Vagina (tissue), 2 donors: ENCODE measurements at regions not wholly inside any gene's neighbourhood (a gene's known extent, or its start where the extent isn't known, plus 50 kb on each side); places are given as distances from the start of the nearest gene placed in this dataset.

Source experiments
- DNase-seq, 2 donors: peaks; one replicate each; pipeline ENCODE4 v3.0.0-alpha.2; 2017; ENCODE audit errors: extremely low spot score in 2 of 2
- H3K27ac ChIP-seq: fragments of 200-600 bp; sonication (generic); one replicate; pipeline ENCODE4 v1.5.1; 2019
- H3K27me3 ChIP-seq: fragments of 200-600 bp; sonication (generic); one replicate; pipeline ENCODE4 v1.5.1; 2019
- H3K36me3 ChIP-seq, 2 donors: fragments of 200-600 bp; sonication (generic); one replicate each; pipeline ENCODE4 v1.5.1; 2017 to 2019
- H3K4me1 ChIP-seq: fragments of 200-600 bp; sonication (generic); one replicate; pipeline ENCODE4 v1.5.1; 2019
- H3K4me3 ChIP-seq, 2 donors: fragments of 200-600 bp; sonication (generic); 1 replicate in 1 of 2; 2 replicates in 1 of 2; pipeline ENCODE4 v1.5.1; 2016 to 2019
- H3K9me3 ChIP-seq: fragments of 200-600 bp; sonication (generic); one replicate; pipeline ENCODE4 v1.5.1; 2019
- POLR2A ChIP-seq, 2 donors: fragments of 450-650 bp; IDR thresholded peaks; one replicate each; pipeline ENCODE4 v1.6.1; 2017; ENCODE audit warnings: antibody characterized with exemption in 2 of 2, mild to moderate bottlenecking in 2 of 2, moderate library complexity in 2 of 2
- POLR2AphosphoS5 ChIP-seq, 2 donors: sonication (generic); formaldehyde crosslinking; IDR thresholded peaks; one replicate each; pipeline ENCODE4 v1.9.0; 2017; ENCODE audit warnings: antibody characterized with exemption in 2 of 2, mild to moderate bottlenecking in 2 of 2, low read depth in 1 of 2; ENCODE audit not compliant: insufficient read depth in 1 of 2
- intact Hi-C: fragments of 100-400 bp; cut with DNase I; formaldehyde crosslinking; loops from one replicate; pipeline ENCODE4 v1.15.1; 2023
- TF ChIP-seq, protein P1 (sequence below), 3 experiments: fragments of 450-650 bp in 2 of 3; fragments of 200-600 bp in 1 of 3; sonication (generic) in 1 of 3; IDR thresholded peaks; one replicate each; pipeline ENCODE4 v1.5.1; 2017 to 2019; ENCODE audit warnings: antibody characterized with exemption in 3 of 3, mild to moderate bottlenecking in 2 of 3, moderate library complexity in 2 of 3

DNA sequence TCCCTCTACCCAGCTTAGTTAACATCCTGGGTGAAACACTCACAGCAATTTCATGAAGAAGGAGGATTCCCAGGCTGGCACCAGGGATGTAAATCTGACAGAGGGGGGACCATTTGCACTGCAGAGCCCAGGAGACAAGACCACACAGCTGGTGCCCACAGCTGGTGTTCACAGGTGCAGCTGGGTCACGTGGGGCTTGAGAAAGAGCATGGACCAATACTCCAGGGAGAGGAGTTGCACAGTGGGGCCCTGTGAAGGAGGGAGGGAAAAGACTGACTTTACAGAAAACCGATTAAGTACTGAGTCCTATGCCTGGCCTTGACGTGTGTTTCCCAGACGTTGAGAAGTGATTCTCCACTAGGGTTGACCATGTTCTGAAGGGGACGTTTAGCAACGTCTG lies 1316.7 kb upstream of the TMEM132C start:
- Histone ChIP-seq H3K27ac (no peak overlapping the region), H3K36me3 (no peaks in the 10 kb centered on the region), H3K27me3 (no peaks in the 10 kb centered on the region), H3K4me1 (no peaks in the 10 kb centered on the region), H3K4me3 (no peak overlapping the region), H3K9me3 (no peaks in the 10 kb centered on the region)
- TF ChIP-seq POLR2AphosphoS5 (IDR thresholded peaks at IDR 0.05; ENCODE audit: insufficient read depth in 1 of 2, low read depth in 1 of 2) (no peak), POLR2A (IDR thresholded peaks at IDR 0.05) (no peak)
- TF ChIP-seq, protein P1, sequence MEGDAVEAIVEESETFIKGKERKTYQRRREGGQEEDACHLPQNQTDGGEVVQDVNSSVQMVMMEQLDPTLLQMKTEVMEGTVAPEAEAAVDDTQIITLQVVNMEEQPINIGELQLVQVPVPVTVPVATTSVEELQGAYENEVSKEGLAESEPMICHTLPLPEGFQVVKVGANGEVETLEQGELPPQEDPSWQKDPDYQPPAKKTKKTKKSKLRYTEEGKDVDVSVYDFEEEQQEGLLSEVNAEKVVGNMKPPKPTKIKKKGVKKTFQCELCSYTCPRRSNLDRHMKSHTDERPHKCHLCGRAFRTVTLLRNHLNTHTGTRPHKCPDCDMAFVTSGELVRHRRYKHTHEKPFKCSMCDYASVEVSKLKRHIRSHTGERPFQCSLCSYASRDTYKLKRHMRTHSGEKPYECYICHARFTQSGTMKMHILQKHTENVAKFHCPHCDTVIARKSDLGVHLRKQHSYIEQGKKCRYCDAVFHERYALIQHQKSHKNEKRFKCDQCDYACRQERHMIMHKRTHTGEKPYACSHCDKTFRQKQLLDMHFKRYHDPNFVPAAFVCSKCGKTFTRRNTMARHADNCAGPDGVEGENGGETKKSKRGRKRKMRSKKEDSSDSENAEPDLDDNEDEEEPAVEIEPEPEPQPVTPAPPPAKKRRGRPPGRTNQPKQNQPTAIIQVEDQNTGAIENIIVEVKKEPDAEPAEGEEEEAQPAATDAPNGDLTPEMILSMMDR (IDR thresholded peaks at IDR 0.05): no peak
- DNase-seq: no peak
- intact Hi-C loops: no loop called here

DNA sequence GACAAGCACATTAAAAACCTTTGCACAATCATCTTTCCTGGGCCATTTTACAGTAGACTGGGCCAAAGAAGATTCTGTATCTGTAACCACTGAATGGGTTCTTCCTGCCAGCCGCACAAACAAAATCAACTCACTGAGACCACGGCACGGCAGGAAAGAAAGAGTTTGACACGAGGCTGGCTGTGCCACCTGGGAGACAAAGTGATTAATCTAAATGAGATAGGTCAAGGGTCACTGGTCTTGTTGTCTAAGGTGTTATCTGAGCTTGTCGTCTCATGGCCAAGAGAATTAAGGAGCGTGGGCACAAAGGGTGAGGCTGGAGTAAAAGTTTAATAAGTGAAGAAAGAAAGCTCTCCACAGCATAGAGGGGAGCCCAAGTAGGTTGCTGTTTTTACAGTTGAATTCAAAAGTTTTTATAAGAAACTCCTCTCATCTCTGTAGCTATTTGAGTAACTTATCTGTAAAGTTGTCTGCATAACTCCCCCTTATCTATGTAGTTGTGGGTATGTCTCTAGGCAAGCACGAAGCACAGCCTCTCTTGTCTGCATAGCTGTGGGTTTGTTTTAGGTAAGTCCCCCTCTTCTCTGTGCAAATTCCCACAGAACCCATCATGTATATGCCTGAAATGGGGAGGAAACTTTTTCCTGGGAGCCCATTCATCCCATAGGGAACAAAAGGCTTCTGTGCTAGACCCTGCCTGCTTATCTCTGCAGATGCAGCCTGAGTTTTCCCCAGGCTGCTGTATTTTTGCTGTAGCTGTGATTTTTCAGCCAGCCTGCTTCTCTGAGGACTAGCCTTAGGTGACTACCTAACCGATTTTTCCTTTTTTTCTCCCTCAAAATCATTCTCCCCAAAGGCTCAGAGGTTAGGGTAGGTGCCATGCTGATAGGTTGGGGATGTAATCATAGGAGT lies 1314.6 kb upstream of the TMEM132C start:
- no peak for DNase-seq
- intact Hi-C loops: no loop called here
- no peaks in the 10 kb centered on the region for H3K36me3 ChIP-seq

DNA sequence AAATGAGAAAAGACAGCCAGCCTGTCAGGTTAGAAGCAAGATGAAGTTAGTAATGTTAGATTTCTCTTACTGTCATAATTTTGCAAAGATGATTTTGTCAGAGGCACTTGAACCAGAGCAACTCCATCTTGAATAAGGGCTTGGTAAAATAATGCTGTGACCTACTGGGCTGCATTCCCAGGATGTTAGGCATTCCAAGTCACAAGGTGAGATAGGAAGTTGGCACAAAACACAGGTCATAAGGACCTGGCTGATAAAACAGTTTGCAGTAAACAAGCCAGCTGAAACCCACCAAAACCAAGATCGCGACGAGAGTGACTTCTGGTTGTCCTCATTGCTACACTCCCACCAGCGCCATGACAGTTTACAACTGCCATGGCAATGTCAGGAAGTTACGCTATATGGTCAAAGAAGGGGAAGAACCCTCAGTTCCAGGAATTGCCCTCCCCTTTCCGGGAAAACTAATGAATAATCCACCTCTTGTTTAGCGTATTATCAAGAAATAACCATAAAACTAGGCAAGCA lies 1313.5 kb upstream of the TMEM132C start:
- Histone ChIP-seq H3K27me3 (no peaks in the 10 kb centered on the region), H3K9me3 (no peaks in the 10 kb centered on the region), H3K4me3 (no peak overlapping the region), H3K27ac (no peak overlapping the region), H3K36me3 (no peaks in the 10 kb centered on the region), H3K4me1 (no peaks in the 10 kb centered on the region)
- intact Hi-C loops: no loop called here
- TF ChIP-seq POLR2A (IDR thresholded peaks at IDR 0.05) (no peak), POLR2AphosphoS5 (IDR thresholded peaks at IDR 0.05; ENCODE audit: insufficient read depth in 1 of 2, low read depth in 1 of 2) (no peak)
- TF ChIP-seq, protein P1 (IDR thresholded peaks at IDR 0.05): no peak
- DNase-seq: no peak

More for the DNA sequence above, 1314.6 kb upstream of the TMEM132C start:
- H3K4me3 ChIP-seq: no peak overlapping the region
- no peak overlapping the region for H3K27ac ChIP-seq
- H3K27me3 ChIP-seq: no peaks in the 10 kb centered on the region
- TF ChIP-seq POLR2AphosphoS5 (IDR thresholded peaks at IDR 0.05; ENCODE audit: insufficient read depth in 1 of 2, low read depth in 1 of 2) (no peak), POLR2A (IDR thresholded peaks at IDR 0.05) (no peak)
- TF ChIP-seq, protein P1 (IDR thresholded peaks at IDR 0.05): no peak
- no peaks in the 10 kb centered on the region for H3K4me1 ChIP-seq
- no peaks in the 10 kb centered on the region for H3K9me3 ChIP-seq

DNA sequence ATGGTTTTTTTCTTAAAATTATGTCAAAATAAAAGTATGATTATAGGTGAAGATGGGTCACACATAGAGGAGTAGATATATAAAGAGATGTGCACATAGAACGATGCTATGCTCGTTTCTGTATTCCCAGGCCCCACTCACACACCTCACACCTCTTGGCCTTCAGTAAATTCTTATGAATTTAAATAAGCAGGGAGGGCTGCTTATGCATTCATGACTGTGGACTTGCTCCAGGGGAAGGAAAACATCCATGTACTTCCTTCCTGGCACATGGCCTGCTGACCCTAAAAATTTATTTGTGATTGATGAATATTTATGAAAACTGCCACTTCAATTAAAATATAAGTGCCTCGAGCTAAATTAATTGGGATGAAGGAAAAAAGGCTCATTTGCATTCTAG lies 1306.7 kb upstream of the TMEM132C start:
- Histone ChIP-seq H3K27me3 (no peaks in the 10 kb centered on the region), H3K4me3 (no peak overlapping the region), H3K9me3 (no peaks in the 10 kb centered on the region), H3K4me1 (no peaks in the 10 kb centered on the region), H3K27ac (no peak overlapping the region), H3K36me3 (no peaks in the 10 kb centered on the region)
- DNase-seq: no peak
- TF ChIP-seq POLR2AphosphoS5 (IDR thresholded peaks at IDR 0.05; ENCODE audit: insufficient read depth in 1 of 2, low read depth in 1 of 2) (no peak), POLR2A (IDR thresholded peaks at IDR 0.05) (no peak)
- TF ChIP-seq, protein P1 (IDR thresholded peaks at IDR 0.05): no peak
- intact Hi-C loops: no loop called here

DNA sequence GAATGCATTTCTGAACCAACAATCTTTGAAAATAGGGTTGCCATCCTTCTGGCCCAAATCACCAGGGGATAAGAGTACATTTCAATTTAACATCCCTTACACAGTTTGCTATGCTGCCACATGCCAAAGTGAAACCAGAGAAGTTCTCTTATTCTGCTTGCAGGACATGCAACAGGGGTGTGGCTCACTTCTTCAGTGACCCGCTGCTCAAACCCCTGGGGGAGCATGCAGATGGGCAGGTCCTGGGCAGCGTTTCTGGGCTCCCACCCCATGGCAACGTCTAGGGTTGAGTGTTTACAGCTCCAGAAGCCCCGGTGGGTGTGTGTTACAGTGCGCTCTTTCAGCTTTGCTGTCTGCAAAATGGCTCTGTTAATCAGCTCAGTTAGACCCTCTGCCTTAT lies 1306.3 kb upstream of the TMEM132C start:
- Histone ChIP-seq H3K27me3 (no peaks in the 10 kb centered on the region), H3K4me3 (no peak overlapping the region), H3K36me3 (no peaks in the 10 kb centered on the region), H3K27ac (no peak overlapping the region), H3K9me3 (no peaks in the 10 kb centered on the region), H3K4me1 (no peaks in the 10 kb centered on the region)
- TF ChIP-seq POLR2AphosphoS5 (IDR thresholded peaks at IDR 0.05; ENCODE audit: insufficient read depth in 1 of 2, low read depth in 1 of 2) (no peak), POLR2A (IDR thresholded peaks at IDR 0.05) (no peak)
- TF ChIP-seq, protein P1 (IDR thresholded peaks at IDR 0.05): no peak
- intact Hi-C loops: no loop called here
- no peak for DNase-seq
